ENCODE measurements at regions not wholly inside any gene's neighbourhood (a gene's known extent, or its start where the extent isn't known, plus 50 kb on each side); places are given as distances from the start of the nearest gene placed in this dataset.

- TF ChIP-seq CTCF (IDR thresholded peaks at IDR 0.05), result no peak
- H3K4me1 Mint-ChIP-seq, result no peaks in the 10 kb centered on the region
- DNase-seq (no peak), ATAC-seq (ENCODE audit: low read depth) (no peak)
- H3K4me3 Mint-ChIP-seq, result no peak overlapping the region
- peaks cover 2% of the 10 kb centered on the region for H3K27me3 Mint-ChIP-seq
- CTCF ChIA-PET, result no interaction called here
- POLR2A ChIA-PET, result no interaction called here
- H3K36me3 Mint-ChIP-seq (ENCODE audit: low read depth), result no peaks in the 10 kb centered on the region
- H3K27ac Mint-ChIP-seq, result no peak overlapping the region
- intact Hi-C loops (cut with micrococcal nuclease), result no loop called here
- H3K9me3 Mint-ChIP-seq, result no peaks in the 10 kb centered on the region
These were observed 96.1 kb upstream of the GRIP1 start for GRCh38 chr12:66774929-66775328.

GRCh38 chr12:66775871-66776270 lies 97.0 kb upstream of the GRIP1 start:
- CTCF ChIA-PET, result no interaction called here
- POLR2A ChIA-PET, result no interaction called here
- intact Hi-C loops (cut with micrococcal nuclease), result no loop called here
- Mint-ChIP-seq H3K27ac (no peak overlapping the region), H3K27me3 (peaks cover 2% of the 10 kb centered on the region), H3K4me3 (no peak overlapping the region), H3K9me3 (no peaks in the 10 kb centered on the region), H3K36me3 (ENCODE audit: low read depth) (no peaks in the 10 kb centered on the region), H3K4me1 (no peaks in the 10 kb centered on the region)
- no peak for TF ChIP-seq CTCF (IDR thresholded peaks at IDR 0.05)
- no peak for ATAC-seq (ENCODE audit: low read depth)
- DNase-seq, result no peak

GRCh38 chr12:66776974-66777373 lies 98.1 kb upstream of the GRIP1 start:
- no peak overlapping the region for H3K27ac Mint-ChIP-seq
- H3K27me3 Mint-ChIP-seq, result peaks cover 2% of the 10 kb centered on the region
- POLR2A ChIA-PET, result no interaction called here
- intact Hi-C loops (cut with micrococcal nuclease), result no loop called here
- CTCF ChIA-PET, result no interaction called here
- TF ChIP-seq CTCF (IDR thresholded peaks at IDR 0.05), result no peak
- H3K4me3 Mint-ChIP-seq, result no peak overlapping the region
- H3K4me1 Mint-ChIP-seq, result no peaks in the 10 kb centered on the region
- no peaks in the 10 kb centered on the region for H3K9me3 Mint-ChIP-seq
- no peak for DNase-seq
- no peak for ATAC-seq (ENCODE audit: low read depth)
- H3K36me3 Mint-ChIP-seq (ENCODE audit: low read depth), result no peaks in the 10 kb centered on the region

- H3K9me3 Mint-ChIP-seq, result no peaks in the 10 kb centered on the region
- H3K36me3 Mint-ChIP-seq (ENCODE audit: low read depth), result no peaks in the 10 kb centered on the region
- intact Hi-C loops (cut with micrococcal nuclease), result no loop called here
- H3K27me3 Mint-ChIP-seq, result peaks cover 2% of the 10 kb centered on the region
- ChIA-PET CTCF (no interaction called here), POLR2A (no interaction called here)
- no peak for ATAC-seq (ENCODE audit: low read depth)
- H3K4me1 Mint-ChIP-seq, result no peaks in the 10 kb centered on the region
- DNase-seq, result no peak
- TF ChIP-seq CTCF (IDR thresholded peaks at IDR 0.05), result no peak
- H3K4me3 Mint-ChIP-seq, result no peak overlapping the region
- H3K27ac Mint-ChIP-seq, result no peak overlapping the region
These were observed 100.6 kb upstream of the GRIP1 start for GRCh38 chr12:66779466-66779865.

- Mint-ChIP-seq H3K4me1 (no peaks in the 10 kb centered on the region), H3K27me3 (no peaks in the 10 kb centered on the region), H3K4me3 (no peak overlapping the region), H3K27ac (no peak overlapping the region), H3K36me3 (ENCODE audit: low read depth) (no peaks in the 10 kb centered on the region), H3K9me3 (no peaks in the 10 kb centered on the region)
- DNase-seq (no peak), ATAC-seq (ENCODE audit: low read depth) (no peak)
- intact Hi-C loops (cut with micrococcal nuclease), result no loop called here
- ChIA-PET POLR2A (no interaction called here), CTCF (no interaction called here)
- no peak for TF ChIP-seq CTCF (IDR thresholded peaks at IDR 0.05)
These were observed 107.8 kb upstream of the GRIP1 start for GRCh38 chr12:66786531-66787308.
